SK-N-SH treated with all-trans-retinoic acid at 6 μM for 48 hours (cell line): ENCODE measurements at regions not wholly inside any gene's neighbourhood (a gene's known extent, or its start where the extent isn't known, plus 50 kb on each side); places are given as distances from the start of the nearest gene placed in this dataset.

Experiments
- ATAC-seq: fragments of 200-7000 bp; cut with Tn5 transposase; 3 replicates; pipeline ENCODE4 v1.9.1; 2020; ENCODE audit warnings: mild to moderate bottlenecking, moderate library complexity
- ARNTL ChIP-seq: fragments of 450-650 bp; formaldehyde crosslinking; IDR thresholded peaks from 2 replicates; pipeline ENCODE4 v1.5.0; 2020; ENCODE audit warnings: low read depth, mild to moderate bottlenecking, moderate library complexity, borderline replicate concordance
- BACH2 ChIP-seq: fragments of 250-450 bp; sonication (Bioruptor Pico); IDR thresholded peaks from 2 replicates; pipeline ENCODE4 v1.9.0; 2021; ENCODE audit warnings: mild to moderate bottlenecking, borderline replicate concordance
- CREB5 ChIP-seq: fragments of 250-450 bp; sonication (Bioruptor Pico); IDR thresholded peaks from 2 replicates; pipeline ENCODE4 v1.5.1; 2020; ENCODE audit warnings: low read depth, mild to moderate bottlenecking, moderate library complexity
- CSDC2 ChIP-seq: fragments of 250-450 bp; sonication (Bioruptor Pico); IDR thresholded peaks from 2 replicates; pipeline ENCODE4 v1.5.0; 2020; ENCODE audit warnings: mild to moderate bottlenecking, moderate library complexity
- CSRNP3 ChIP-seq: fragments of 250-450 bp; sonication (Bioruptor Pico); IDR thresholded peaks from 2 replicates; pipeline ENCODE4 v1.5.1; 2021; ENCODE audit warnings: mild to moderate bottlenecking, moderate library complexity
- ESRRG ChIP-seq: fragments of 250-450 bp; sonication (Bioruptor Pico); IDR thresholded peaks from 2 replicates; pipeline ENCODE4 v1.6.1; 2021; ENCODE audit warnings: mild to moderate bottlenecking
- GLIS3 ChIP-seq: fragments of 250-450 bp; sonication (Bioruptor Pico); IDR thresholded peaks from 2 replicates; pipeline ENCODE4 v1.5.0; 2020; ENCODE audit warnings: mild to moderate bottlenecking, moderate library complexity
- OSR1 ChIP-seq: fragments of 250-450 bp; sonication (Bioruptor Pico); IDR thresholded peaks from 2 replicates; pipeline ENCODE4 v1.8.0; 2022; ENCODE audit warnings: moderate library complexity, mild to moderate bottlenecking, inconsistent platforms
- POU6F1 ChIP-seq: fragments of 250-450 bp; sonication (Bioruptor Pico); IDR thresholded peaks from 2 replicates; pipeline ENCODE4 v1.8.0; 2021; ENCODE audit warnings: low read depth, mild to moderate bottlenecking, moderate library complexity, borderline replicate concordance
- PPARA ChIP-seq: fragments of 250-450 bp; sonication (Bioruptor Pico); IDR thresholded peaks from 2 replicates; pipeline ENCODE4 v1.5.0; 2020; ENCODE audit warnings: mild to moderate bottlenecking, borderline replicate concordance
- RARB ChIP-seq: fragments of 250-450 bp; sonication (Bioruptor Pico); IDR thresholded peaks from 2 replicates; pipeline ENCODE4 v1.8.0; 2021; ENCODE audit warnings: mild to moderate bottlenecking, moderate library complexity
- SNAI2 ChIP-seq: fragments of 250-450 bp; sonication (Bioruptor Pico); IDR thresholded peaks from 2 replicates; pipeline ENCODE4 v1.5.0; 2020; ENCODE audit warnings: mild to moderate bottlenecking, moderate library complexity
- TCF4 ChIP-seq: fragments of 250-450 bp; sonication (Bioruptor Pico); IDR thresholded peaks from 2 replicates; pipeline ENCODE4 v1.8.0; 2021; ENCODE audit warnings: mild to moderate bottlenecking, moderate library complexity, borderline replicate concordance
- TOX ChIP-seq: fragments of 250-450 bp; sonication (Bioruptor Pico); IDR thresholded peaks from 2 replicates; pipeline ENCODE4 v1.8.0; 2021; ENCODE audit warnings: mild to moderate bottlenecking, moderate library complexity, borderline replicate concordance
- TSHZ2 ChIP-seq: fragments of 250-450 bp; sonication (Bioruptor Pico); IDR thresholded peaks from 2 replicates; pipeline ENCODE4 v1.5.0; 2020; ENCODE audit warnings: mild to moderate bottlenecking, moderate library complexity
- ZC3H10 ChIP-seq: fragments of 250-450 bp; sonication (Bioruptor Pico); IDR thresholded peaks from 2 replicates; pipeline ENCODE4 v1.5.1; 2021; ENCODE audit warnings: mild to moderate bottlenecking, moderate library complexity
- ZFP3 ChIP-seq: fragments of 250-450 bp; sonication (Bioruptor Pico); IDR thresholded peaks from 2 replicates; pipeline ENCODE4 v1.5.0; 2020; ENCODE audit warnings: mild to moderate bottlenecking, moderate library complexity
- ZFP30 ChIP-seq: fragments of 450-650 bp; formaldehyde crosslinking; IDR thresholded peaks from 2 replicates; pipeline ENCODE4 v1.5.0; 2022; ENCODE audit warnings: mild to moderate bottlenecking, moderate library complexity
- ZNF565 ChIP-seq: fragments of 450-650 bp; formaldehyde crosslinking; conservative IDR thresholded peaks from 2 replicates; pipeline ENCODE4 v1.5.0; 2020; ENCODE audit warnings: low read depth, mild to moderate bottlenecking, moderate library complexity
- ZNF70 ChIP-seq: fragments of 450-650 bp; formaldehyde crosslinking; IDR thresholded peaks from 2 replicates; pipeline ENCODE4 v1.5.0; 2020; ENCODE audit warnings: mild to moderate bottlenecking, moderate library complexity
- ZNF8 ChIP-seq: fragments of 450-650 bp; formaldehyde crosslinking; IDR thresholded peaks from 2 replicates; pipeline ENCODE4 v1.5.0; 2020; ENCODE audit warnings: mild to moderate bottlenecking, moderate library complexity
- TF ChIP-seq, protein P1 (sequence below): fragments of 250-450 bp; sonication (Bioruptor Pico); IDR thresholded peaks from 2 replicates; pipeline ENCODE4 v1.8.0; 2020; ENCODE audit warnings: mild to moderate bottlenecking, moderate library complexity, borderline replicate concordance

DNA sequence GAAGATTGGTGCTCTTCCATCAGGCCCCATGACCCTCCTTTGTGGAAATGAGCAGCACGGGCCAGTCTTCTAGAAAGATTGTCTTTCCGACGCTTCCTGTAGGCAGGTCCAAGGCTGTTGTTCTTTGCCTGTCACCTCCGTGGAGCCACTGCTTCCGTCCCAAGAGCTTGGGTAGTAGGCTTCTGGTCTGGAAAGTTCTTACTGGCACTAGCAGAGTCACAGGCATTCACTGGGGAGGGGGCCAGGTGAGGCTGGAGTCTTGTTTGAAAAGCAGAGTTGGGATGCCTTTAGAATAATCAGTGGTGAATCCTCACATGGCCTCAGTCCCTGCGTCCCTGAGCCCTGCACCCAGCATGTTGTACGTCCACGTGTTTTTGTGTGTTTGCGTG, 76.2 kb upstream of the ADPGK start:
- no peak for ATAC-seq
- TF ChIP-seq RARB, result no peak
- no peak for TF ChIP-seq TSHZ2
- no peak for TF ChIP-seq PPARA (CRISPR knock-in tag)
- TF ChIP-seq CSDC2 (CRISPR knock-in tag), result no peak
- TF ChIP-seq GLIS3 (CRISPR knock-in tag), result no peak
- no peak for TF ChIP-seq BACH2 (CRISPR knock-in tag)
- no peak for TF ChIP-seq OSR1 (CRISPR knock-in tag)
- TF ChIP-seq TOX, result no peak
- no peak for TF ChIP-seq ZC3H10
- no peak for TF ChIP-seq ZFP30 (CRISPR knock-in tag)
- no peak for TF ChIP-seq SNAI2 (CRISPR knock-in tag)
- no peak for TF ChIP-seq TCF4 (CRISPR knock-in tag)
- no peak for TF ChIP-seq CREB5
- TF ChIP-seq ESRRG, result no peak

- TF ChIP-seq ARNTL (no peak), SNAI2 (CRISPR knock-in tag) (no peak), PPARA (CRISPR knock-in tag) (no peak), ESRRG (no peak)
- no peak for ATAC-seq
Measured at GRCh38 chr15:72859017-72859756, 75.6 kb upstream of the ADPGK start.

GRCh38 chr15:72858205-72858604, 74.6 kb upstream of the ADPGK start:
- no peak for TF ChIP-seq TOX
- TF ChIP-seq TCF4 (CRISPR knock-in tag), result no peak
- no peak for TF ChIP-seq BACH2 (CRISPR knock-in tag)
- no peak for TF ChIP-seq ZNF565 (CRISPR knock-in tag)
- no peak for TF ChIP-seq OSR1 (CRISPR knock-in tag)
- TF ChIP-seq ZNF70 (CRISPR knock-in tag), result no peak
- no peak for TF ChIP-seq ZC3H10
- TF ChIP-seq CSRNP3 (CRISPR knock-in tag), result no peak
- no peak for TF ChIP-seq CSDC2 (CRISPR knock-in tag)
- TF ChIP-seq RARB, result no peak
- TF ChIP-seq GLIS3 (CRISPR knock-in tag), result no peak
- no peak for TF ChIP-seq ZNF8
- TF ChIP-seq TSHZ2, result no peak
- TF ChIP-seq, protein P1, sequence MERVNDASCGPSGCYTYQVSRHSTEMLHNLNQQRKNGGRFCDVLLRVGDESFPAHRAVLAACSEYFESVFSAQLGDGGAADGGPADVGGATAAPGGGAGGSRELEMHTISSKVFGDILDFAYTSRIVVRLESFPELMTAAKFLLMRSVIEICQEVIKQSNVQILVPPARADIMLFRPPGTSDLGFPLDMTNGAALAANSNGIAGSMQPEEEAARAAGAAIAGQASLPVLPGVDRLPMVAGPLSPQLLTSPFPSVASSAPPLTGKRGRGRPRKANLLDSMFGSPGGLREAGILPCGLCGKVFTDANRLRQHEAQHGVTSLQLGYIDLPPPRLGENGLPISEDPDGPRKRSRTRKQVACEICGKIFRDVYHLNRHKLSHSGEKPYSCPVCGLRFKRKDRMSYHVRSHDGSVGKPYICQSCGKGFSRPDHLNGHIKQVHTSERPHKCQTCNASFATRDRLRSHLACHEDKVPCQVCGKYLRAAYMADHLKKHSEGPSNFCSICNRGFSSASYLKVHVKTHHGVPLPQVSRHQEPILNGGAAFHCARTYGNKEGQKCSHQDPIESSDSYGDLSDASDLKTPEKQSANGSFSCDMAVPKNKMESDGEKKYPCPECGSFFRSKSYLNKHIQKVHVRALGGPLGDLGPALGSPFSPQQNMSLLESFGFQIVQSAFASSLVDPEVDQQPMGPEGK (CRISPR knock-in tag), result no peak
- no peak for TF ChIP-seq ZFP3 (CRISPR knock-in tag)
- no peak for TF ChIP-seq POU6F1 (CRISPR knock-in tag)
- no peak for TF ChIP-seq ARNTL
- no peak for TF ChIP-seq ESRRG
- no peak for TF ChIP-seq SNAI2 (CRISPR knock-in tag)
- no peak for ATAC-seq
